ENCODE measurements at regions not wholly inside any gene's neighbourhood (a gene's known extent, or its start where the extent isn't known, plus 50 kb on each side); places are given as distances from the start of the nearest gene placed in this dataset.

GRCh38 chr2:204040016-204040415 is 103.5 kb downstream of the ICOS start:
- in situ Hi-C loops (cut with MboI; ENCODE audit: low sequenced_read_pairs in 4 of 4) (no loop called here), intact Hi-C loops (cut with DNase I; ENCODE audit: low total_unique reads) (no loop called here)
- H3K9me3 ChIP-seq, result no peaks in the 10 kb centered on the region
- H3K27ac ChIP-seq, result no peak overlapping the region
- H3K4me3 ChIP-seq, result no peak overlapping the region
- DNase-seq (no peak), ATAC-seq (no peak)
- H3K4me1 ChIP-seq, result no peaks in the 10 kb centered on the region
- TF ChIP-seq CTCF (IDR thresholded peaks at IDR 0.05 in 4 of 5, conservative IDR thresholded peaks at IDR 0.05 in 1 of 5) (no peak), POLR2A (IDR thresholded peaks at IDR 0.05) (no peak)
- no peaks in the 10 kb centered on the region for H3K27me3 ChIP-seq
- H3K36me3 ChIP-seq, result no peaks in the 10 kb centered on the region

GRCh38 chr2:204042401-204042800 is 105.8 kb downstream of the ICOS start:
- intact Hi-C loops (cut with DNase I; ENCODE audit: low total_unique reads), result no loop called here
- H3K36me3 ChIP-seq, result no peaks in the 10 kb centered on the region
- H3K27ac ChIP-seq, result no peak overlapping the region
- H3K4me3 ChIP-seq, result no peak overlapping the region
- no peaks in the 10 kb centered on the region for H3K27me3 ChIP-seq
- no peaks in the 10 kb centered on the region for H3K4me1 ChIP-seq
- no peak for DNase-seq
- H3K9me3 ChIP-seq, result no peaks in the 10 kb centered on the region
- no peak for ATAC-seq
- no peak for TF ChIP-seq CTCF (IDR thresholded peaks at IDR 0.05 in 4 of 5, conservative IDR thresholded peaks at IDR 0.05 in 1 of 5)
- TF ChIP-seq POLR2A (IDR thresholded peaks at IDR 0.05), result no peak
- in situ Hi-C loops (cut with MboI; ENCODE audit: low sequenced_read_pairs in 4 of 4), result no loop called here

GRCh38 chr2:204046145-204046544 is 109.6 kb downstream of the ICOS start:
- Histone ChIP-seq H3K4me3 (no peak overlapping the region), H3K27ac (no peak overlapping the region), H3K27me3 (no peaks in the 10 kb centered on the region), H3K4me1 (no peaks in the 10 kb centered on the region), H3K9me3 (no peaks in the 10 kb centered on the region), H3K36me3 (no peaks in the 10 kb centered on the region)
- no peak for DNase-seq
- ATAC-seq, result no peak
- TF ChIP-seq POLR2A (IDR thresholded peaks at IDR 0.05) (no peak), CTCF (IDR thresholded peaks at IDR 0.05 in 4 of 5, conservative IDR thresholded peaks at IDR 0.05 in 1 of 5) (no peak)
- in situ Hi-C loops (cut with MboI; ENCODE audit: low sequenced_read_pairs in 4 of 4) (no loop called here), intact Hi-C loops (cut with DNase I; ENCODE audit: low total_unique reads) (no loop called here)

- H3K4me3 ChIP-seq, result no peak overlapping the region
- H3K9me3 ChIP-seq, result no peaks in the 10 kb centered on the region
- TF ChIP-seq CTCF (IDR thresholded peaks at IDR 0.05 in 4 of 5, conservative IDR thresholded peaks at IDR 0.05 in 1 of 5) (no peak), POLR2A (IDR thresholded peaks at IDR 0.05) (no peak)
- no peaks in the 10 kb centered on the region for H3K27me3 ChIP-seq
- in situ Hi-C loops (cut with MboI; ENCODE audit: low sequenced_read_pairs in 4 of 4), result no loop called here
- no peak for ATAC-seq
- no peak overlapping the region for H3K27ac ChIP-seq
- DNase-seq, result no peak
- H3K4me1 ChIP-seq, result no peaks in the 10 kb centered on the region
- H3K36me3 ChIP-seq, result no peaks in the 10 kb centered on the region
- intact Hi-C loops (cut with DNase I; ENCODE audit: low total_unique reads), result no loop called here
Observed at GRCh38 chr2:204049635-204050034, 113.1 kb downstream of the ICOS start.

- ATAC-seq, result no peak
- in situ Hi-C loops (cut with MboI; ENCODE audit: low sequenced_read_pairs in 4 of 4), result no loop called here
Observed at GRCh38 chr2:204050681-204051080, 114.1 kb downstream of the ICOS start.

More at GRCh38 chr2:204050681-204051080, 114.1 kb downstream of the ICOS start:
- no peak for TF ChIP-seq POLR2A (IDR thresholded peaks at IDR 0.05)
- TF ChIP-seq CTCF (IDR thresholded peaks at IDR 0.05 in 4 of 5, conservative IDR thresholded peaks at IDR 0.05 in 1 of 5), result no peak
- Histone ChIP-seq H3K9me3 (no peaks in the 10 kb centered on the region), H3K27ac (no peak overlapping the region), H3K36me3 (no peaks in the 10 kb centered on the region), H3K4me1 (no peaks in the 10 kb centered on the region), H3K4me3 (no peak overlapping the region), H3K27me3 (no peaks in the 10 kb centered on the region)
- intact Hi-C loops (cut with DNase I; ENCODE audit: low total_unique reads), result no loop called here
- DNase-seq, result no peak
